ENCODE measurements at regions not wholly inside any gene's neighbourhood (a gene's known extent, or its start where the extent isn't known, plus 50 kb on each side); places are given as distances from the start of the nearest gene placed in this dataset.

DNA sequence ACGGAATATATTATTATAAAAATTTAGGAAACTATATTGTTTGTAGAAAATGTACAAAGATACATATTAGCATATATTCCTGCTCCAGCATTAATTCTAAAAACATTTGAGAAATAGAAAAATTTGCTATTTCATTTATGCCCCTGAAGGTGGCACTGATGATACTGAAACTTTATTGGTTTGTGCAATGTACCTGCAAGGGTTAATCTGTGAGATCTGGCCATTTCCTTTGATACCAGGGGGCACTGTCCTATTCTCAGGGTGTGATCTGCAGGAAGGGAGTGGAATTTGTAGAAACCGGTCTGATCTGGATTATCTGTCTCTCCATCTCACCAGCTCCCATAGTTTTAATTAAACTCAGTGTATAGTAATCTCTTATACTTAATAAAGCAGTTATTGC lies 625.1 kb upstream of the IMPG1 start:
- H3K9me3 ChIP-seq, result no peaks in the 10 kb centered on the region
- intact Hi-C loops (cut with DNase I), result loop anchor here in 1 of 4 donors (10.0 kb wide), 1 partner anchor 757 kb away; no protein-coding TSS in a partner anchor
- no peak for DNase-seq
- TF ChIP-seq POLR2A (IDR thresholded peaks at IDR 0.05), result no peak
- TF ChIP-seq, protein P1, sequence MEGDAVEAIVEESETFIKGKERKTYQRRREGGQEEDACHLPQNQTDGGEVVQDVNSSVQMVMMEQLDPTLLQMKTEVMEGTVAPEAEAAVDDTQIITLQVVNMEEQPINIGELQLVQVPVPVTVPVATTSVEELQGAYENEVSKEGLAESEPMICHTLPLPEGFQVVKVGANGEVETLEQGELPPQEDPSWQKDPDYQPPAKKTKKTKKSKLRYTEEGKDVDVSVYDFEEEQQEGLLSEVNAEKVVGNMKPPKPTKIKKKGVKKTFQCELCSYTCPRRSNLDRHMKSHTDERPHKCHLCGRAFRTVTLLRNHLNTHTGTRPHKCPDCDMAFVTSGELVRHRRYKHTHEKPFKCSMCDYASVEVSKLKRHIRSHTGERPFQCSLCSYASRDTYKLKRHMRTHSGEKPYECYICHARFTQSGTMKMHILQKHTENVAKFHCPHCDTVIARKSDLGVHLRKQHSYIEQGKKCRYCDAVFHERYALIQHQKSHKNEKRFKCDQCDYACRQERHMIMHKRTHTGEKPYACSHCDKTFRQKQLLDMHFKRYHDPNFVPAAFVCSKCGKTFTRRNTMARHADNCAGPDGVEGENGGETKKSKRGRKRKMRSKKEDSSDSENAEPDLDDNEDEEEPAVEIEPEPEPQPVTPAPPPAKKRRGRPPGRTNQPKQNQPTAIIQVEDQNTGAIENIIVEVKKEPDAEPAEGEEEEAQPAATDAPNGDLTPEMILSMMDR (IDR thresholded peaks at IDR 0.05), result no peak
- TF ChIP-seq EP300 (IDR thresholded peaks at IDR 0.05), result no peak
- WGBS, 3 donors, result 52 to 58% (median 55%) methylated on average over 2 of the region's 2 CpGs
- H3K27ac ChIP-seq, result no peak overlapping the region
- no peaks in the 10 kb centered on the region for H3K4me1 ChIP-seq (ENCODE audit: insufficient read depth)
- H3K27me3 ChIP-seq, result no peaks in the 10 kb centered on the region
- no peaks in the 10 kb centered on the region for H3K36me3 ChIP-seq
- no peak overlapping the region for H3K4me3 ChIP-seq

DNA sequence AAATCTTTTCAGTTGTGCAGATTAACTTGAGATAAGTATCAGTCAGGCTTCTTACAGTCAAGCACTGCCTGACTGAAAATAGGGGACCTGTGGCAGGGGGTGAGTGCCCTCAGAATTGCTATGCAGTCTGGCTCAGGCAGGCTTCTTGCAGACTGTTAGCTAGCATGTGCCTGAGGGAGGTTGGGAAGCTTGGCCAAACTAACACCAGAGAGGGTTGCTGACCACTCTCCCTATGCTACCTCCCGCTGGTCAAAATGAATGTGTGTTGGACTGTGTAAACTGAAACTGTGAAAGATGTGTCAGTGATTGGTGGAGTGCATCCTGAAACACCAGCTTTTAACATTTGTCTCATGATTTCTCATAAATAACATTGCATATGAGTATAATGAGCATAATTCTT lies 622.3 kb upstream of the IMPG1 start:
- WGBS, 3 donors, result 74 to 88% (median 78%) methylated on average over 1 of the region's 1 CpG
- Histone ChIP-seq H3K27ac (no peak overlapping the region), H3K4me1 (ENCODE audit: insufficient read depth) (no peaks in the 10 kb centered on the region), H3K4me3 (no peak overlapping the region), H3K36me3 (no peaks in the 10 kb centered on the region), H3K9me3 (no peaks in the 10 kb centered on the region), H3K27me3 (no peaks in the 10 kb centered on the region)
- DNase-seq, result no peak
- intact Hi-C loops (cut with DNase I), result loop anchor here in 1 of 4 donors (10.0 kb wide), 1 partner anchor 760 kb away; no protein-coding TSS in a partner anchor
- TF ChIP-seq, protein P1 (IDR thresholded peaks at IDR 0.05), result no peak
- TF ChIP-seq POLR2A (IDR thresholded peaks at IDR 0.05) (no peak), EP300 (IDR thresholded peaks at IDR 0.05) (no peak)

DNA sequence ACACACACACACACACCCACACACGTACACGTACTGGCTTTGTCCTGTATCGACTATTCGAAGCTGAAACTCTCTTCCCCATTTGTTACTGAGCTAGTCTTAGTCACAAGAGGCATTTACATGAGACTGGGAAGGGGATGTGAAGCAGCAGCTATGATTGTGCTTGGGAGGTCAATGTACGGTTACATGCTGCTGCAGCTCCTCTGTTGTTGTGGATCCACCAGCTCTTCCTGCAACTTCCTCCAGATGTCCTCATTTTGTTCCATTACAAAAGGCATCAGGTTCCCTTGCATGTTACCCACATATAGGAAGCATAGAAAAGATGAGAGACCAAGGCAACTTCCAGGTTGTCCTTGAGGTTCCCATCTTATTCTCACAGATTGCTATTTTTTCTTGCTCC lies 612.4 kb upstream of the IMPG1 start:
- Histone ChIP-seq H3K36me3 (no peaks in the 10 kb centered on the region), H3K27me3 (no peaks in the 10 kb centered on the region), H3K4me3 (no peak overlapping the region), H3K4me1 (ENCODE audit: insufficient read depth) (no peaks in the 10 kb centered on the region), H3K9me3 (no peaks in the 10 kb centered on the region), H3K27ac (no peak overlapping the region)
- intact Hi-C loops (cut with DNase I), result no loop called here
- no peak for DNase-seq
- 81 to 90% (median 83%) methylated on average over 5 of the region's 5 CpGs for WGBS, 3 donors
- TF ChIP-seq, protein P1 (IDR thresholded peaks at IDR 0.05), result no peak
- no peak for TF ChIP-seq EP300 (IDR thresholded peaks at IDR 0.05)
- no peak for TF ChIP-seq POLR2A (IDR thresholded peaks at IDR 0.05)

DNA sequence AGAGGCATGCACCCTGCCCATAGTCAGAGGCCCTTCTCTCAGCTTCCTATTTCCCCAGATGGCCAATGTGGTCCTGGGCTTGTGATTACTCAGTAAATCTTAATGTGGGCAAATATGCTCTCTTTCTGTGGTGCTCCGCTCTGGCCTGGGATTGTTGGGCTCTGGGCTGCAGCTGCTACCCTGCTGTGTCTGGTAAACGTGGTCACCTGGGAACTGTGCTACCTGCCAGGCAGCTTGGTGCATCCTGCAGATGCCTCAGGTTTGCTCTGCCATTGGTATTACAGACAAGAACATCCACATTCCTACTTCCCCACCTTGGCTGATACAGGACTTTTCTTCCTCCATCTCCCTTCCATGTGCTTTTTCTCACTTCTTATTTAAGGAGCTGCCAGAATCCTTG lies 611.5 kb upstream of the IMPG1 start:
- 68 to 86% (median 80%) methylated on average over 2 of the region's 2 CpGs for WGBS, 3 donors
- Histone ChIP-seq H3K27me3 (no peaks in the 10 kb centered on the region), H3K27ac (no peak overlapping the region), H3K4me3 (no peak overlapping the region), H3K36me3 (no peaks in the 10 kb centered on the region), H3K9me3 (no peaks in the 10 kb centered on the region), H3K4me1 (ENCODE audit: insufficient read depth) (no peaks in the 10 kb centered on the region)
- DNase-seq, result no peak
- intact Hi-C loops (cut with DNase I), result no loop called here
- TF ChIP-seq, protein P1 (IDR thresholded peaks at IDR 0.05), result no peak
- no peak for TF ChIP-seq EP300 (IDR thresholded peaks at IDR 0.05)
- no peak for TF ChIP-seq POLR2A (IDR thresholded peaks at IDR 0.05)
